Fibroblast of the aortic adventitia (primary cell): ENCODE measurements at regions not wholly inside any gene's neighbourhood (a gene's known extent, or its start where the extent isn't known, plus 50 kb on each side); places are given as distances from the start of the nearest gene placed in this dataset. TPM values are rescaled to one million over a fixed set of nuclear protein-coding genes. Genes with fewer than 3 reads are reported as not detected.

ENCODE experiments used
- DNase-seq: peaks from one replicate; pipeline ENCODE4 v3.0.0-alpha.2; 2010; ENCODE audit warnings: low read depth
- H3K4me3 ChIP-seq: 2 replicates; pipeline ENCODE4 v1.5.1; 2011; ENCODE audit warnings: low read depth, mild to moderate bottlenecking, control low read depth, low read length, moderate library complexity
- small RNA-seq: library from RNA; depleted of rRNA; stranded (forward); fragments of <200 nt; gene quantifications from one replicate; pipeline ENCODE3, GENCODE V24; 2012
- TF ChIP-seq, protein P1 (sequence below): IDR thresholded peaks from 2 replicates; pipeline ENCODE4 v1.5.1; 2011; ENCODE audit warnings: mild to moderate bottlenecking, low read length, control low read depth, inconsistent platforms; ENCODE audit not compliant: insufficient read depth

DNA sequence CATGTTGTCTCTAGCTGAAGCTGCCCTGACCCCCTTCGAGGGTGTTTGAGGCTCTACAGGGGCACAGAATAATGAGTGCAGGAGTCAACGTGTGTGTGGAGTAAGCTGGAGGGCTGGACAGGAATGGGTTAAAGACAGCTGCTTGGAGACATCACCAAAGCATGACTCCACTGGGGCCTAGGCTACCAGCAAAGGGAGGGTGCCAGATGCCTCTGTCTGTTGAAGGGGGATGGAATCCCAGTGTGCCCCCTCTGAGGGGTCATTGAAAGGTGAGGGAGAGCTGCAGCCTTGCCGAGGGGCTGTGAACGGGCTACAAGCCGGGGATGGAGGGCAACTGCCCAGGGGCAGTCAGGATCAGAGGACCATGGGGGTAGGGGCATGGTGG is 51.7 kb upstream of the PODXL start:
- no peak overlapping the region for H3K4me3 ChIP-seq
- TF ChIP-seq, protein P1, sequence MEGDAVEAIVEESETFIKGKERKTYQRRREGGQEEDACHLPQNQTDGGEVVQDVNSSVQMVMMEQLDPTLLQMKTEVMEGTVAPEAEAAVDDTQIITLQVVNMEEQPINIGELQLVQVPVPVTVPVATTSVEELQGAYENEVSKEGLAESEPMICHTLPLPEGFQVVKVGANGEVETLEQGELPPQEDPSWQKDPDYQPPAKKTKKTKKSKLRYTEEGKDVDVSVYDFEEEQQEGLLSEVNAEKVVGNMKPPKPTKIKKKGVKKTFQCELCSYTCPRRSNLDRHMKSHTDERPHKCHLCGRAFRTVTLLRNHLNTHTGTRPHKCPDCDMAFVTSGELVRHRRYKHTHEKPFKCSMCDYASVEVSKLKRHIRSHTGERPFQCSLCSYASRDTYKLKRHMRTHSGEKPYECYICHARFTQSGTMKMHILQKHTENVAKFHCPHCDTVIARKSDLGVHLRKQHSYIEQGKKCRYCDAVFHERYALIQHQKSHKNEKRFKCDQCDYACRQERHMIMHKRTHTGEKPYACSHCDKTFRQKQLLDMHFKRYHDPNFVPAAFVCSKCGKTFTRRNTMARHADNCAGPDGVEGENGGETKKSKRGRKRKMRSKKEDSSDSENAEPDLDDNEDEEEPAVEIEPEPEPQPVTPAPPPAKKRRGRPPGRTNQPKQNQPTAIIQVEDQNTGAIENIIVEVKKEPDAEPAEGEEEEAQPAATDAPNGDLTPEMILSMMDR = no peak
- no peak for DNase-seq

DNA sequence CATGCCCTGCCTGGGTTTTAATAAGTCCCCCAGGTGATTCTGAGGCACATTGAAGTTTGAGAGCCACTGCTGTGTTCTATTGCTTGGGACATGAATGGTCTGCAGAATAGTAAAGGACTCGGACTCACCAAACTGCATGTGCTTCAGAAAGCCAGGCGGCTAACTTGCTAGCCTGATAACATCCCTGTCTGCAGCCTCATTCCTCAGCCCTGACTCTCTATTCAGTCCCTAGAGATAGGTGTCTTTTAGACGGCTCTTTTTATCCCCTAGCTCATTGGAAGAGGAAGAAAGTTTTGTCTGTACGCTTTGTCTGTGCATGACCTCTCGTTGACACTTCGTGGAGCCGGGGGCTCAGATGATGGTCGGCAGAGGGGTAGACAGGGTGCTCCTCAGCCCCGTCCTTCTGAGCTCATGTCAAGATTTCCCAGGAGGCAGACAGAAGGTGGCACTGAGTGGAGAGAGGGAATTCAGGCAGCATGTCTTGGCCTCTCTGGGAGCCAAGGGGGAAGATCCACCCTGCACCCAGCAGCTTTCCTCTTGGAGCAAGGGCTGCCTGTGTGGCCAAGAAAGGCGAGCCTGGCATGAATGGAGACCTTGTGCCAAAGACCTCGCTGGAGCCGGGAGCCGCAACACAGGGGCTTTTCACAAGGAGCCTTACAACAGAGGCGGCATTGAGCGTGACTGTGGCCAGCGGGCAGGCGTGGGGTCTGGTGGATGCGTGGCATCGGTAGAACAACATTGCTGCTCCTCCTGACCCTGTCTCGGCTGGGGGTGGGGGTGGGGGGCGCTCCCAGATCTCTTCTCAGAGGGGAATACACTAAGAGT is 51.1 kb upstream of the PODXL start:
- TF ChIP-seq, protein P1 = no peak
- no peak overlapping the region for H3K4me3 ChIP-seq
- no peak for DNase-seq

DNA sequence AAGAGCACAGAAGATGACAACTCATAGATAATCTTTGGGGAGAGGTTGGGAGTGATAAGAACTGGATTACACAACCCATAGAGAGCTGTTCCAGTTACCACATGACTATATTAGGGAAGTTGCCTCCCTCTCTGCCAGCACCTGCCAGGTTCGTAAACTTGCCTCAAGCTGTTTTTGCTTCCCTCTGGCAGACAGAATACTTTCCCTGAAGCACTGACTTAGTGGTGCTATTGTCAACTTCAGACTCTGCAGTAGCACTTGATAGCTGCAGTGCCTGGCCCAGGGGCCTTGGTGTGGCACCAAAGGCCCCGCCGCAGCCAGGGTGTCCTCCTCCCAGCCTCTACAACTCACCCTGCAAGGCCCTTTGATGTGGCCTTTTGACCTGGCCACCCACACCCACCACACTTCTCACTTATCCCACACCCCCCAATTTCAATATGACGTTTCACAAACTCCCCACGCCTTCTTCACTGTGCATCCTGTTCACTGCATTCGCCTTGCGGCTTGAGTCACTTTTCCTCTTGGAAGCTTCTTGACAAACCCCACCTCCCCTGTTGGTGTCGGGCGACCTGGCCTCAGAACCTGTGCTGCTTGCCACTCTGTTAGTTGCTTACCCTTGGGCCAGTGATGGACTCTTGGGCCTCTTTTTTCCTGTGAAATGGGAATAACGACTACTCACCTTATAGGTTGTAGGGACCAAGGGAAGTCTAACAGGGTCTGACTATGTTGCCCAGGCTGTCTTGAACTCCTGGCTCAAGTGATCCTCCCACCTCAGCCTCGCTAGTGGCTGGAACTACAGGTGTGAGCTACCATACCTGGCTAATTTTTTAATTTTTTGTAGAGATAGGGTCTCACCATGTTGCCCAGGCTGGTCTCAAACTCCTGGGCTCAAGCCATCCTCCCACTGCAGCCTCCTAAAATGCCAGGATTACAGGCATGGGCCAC is 50.2 kb upstream of the PODXL start:
- TF ChIP-seq, protein P1 = no peak
- peak; percentile 33 for DNase-seq

More for the DNA sequence above, 50.2 kb upstream of the PODXL start:
- H3K4me3 ChIP-seq = no peak overlapping the region

Small RNAs in the stretch of these regions (small RNA-seq; reads per million reads assigned to genes)
- not detected for gene AC009518.3
